NB4 (cell line): ENCODE measurements at regions not wholly inside any gene's neighbourhood (a gene's known extent, or its start where the extent isn't known, plus 50 kb on each side); places are given as distances from the start of the nearest gene placed in this dataset.

Experiments used
- DNase-seq: peaks from one replicate; pipeline ENCODE4 v3.0.0; 2010; ENCODE audit warnings: low read depth
- H3K4me3 ChIP-seq: one replicate; pipeline ENCODE4 v1.5.1; 2011; ENCODE audit warnings: mild to moderate bottlenecking, low read depth, low read length, moderate library complexity
- MYC ChIP-seq: IDR thresholded peaks from 2 replicates; pipeline ENCODE4 v1.6.1; 2011; ENCODE audit warnings: low read depth, low read length
- POLR2A ChIP-seq: IDR thresholded peaks from 2 replicates; pipeline ENCODE4 v1.6.1; 2011; ENCODE audit warnings: mild to moderate bottlenecking; ENCODE audit not compliant: insufficient read length; ENCODE audit errors: extremely low read depth
- TF ChIP-seq, protein P1 (sequence below): IDR thresholded peaks from one replicate; pipeline ENCODE4 v1.5.1; 2012; ENCODE audit warnings: low read depth, low read length
- TF ChIP-seq, protein P2 (sequence below): IDR thresholded peaks from 2 replicates; pipeline ENCODE4 v1.6.1; 2011; ENCODE audit warnings: low read depth, low read length

DNA sequence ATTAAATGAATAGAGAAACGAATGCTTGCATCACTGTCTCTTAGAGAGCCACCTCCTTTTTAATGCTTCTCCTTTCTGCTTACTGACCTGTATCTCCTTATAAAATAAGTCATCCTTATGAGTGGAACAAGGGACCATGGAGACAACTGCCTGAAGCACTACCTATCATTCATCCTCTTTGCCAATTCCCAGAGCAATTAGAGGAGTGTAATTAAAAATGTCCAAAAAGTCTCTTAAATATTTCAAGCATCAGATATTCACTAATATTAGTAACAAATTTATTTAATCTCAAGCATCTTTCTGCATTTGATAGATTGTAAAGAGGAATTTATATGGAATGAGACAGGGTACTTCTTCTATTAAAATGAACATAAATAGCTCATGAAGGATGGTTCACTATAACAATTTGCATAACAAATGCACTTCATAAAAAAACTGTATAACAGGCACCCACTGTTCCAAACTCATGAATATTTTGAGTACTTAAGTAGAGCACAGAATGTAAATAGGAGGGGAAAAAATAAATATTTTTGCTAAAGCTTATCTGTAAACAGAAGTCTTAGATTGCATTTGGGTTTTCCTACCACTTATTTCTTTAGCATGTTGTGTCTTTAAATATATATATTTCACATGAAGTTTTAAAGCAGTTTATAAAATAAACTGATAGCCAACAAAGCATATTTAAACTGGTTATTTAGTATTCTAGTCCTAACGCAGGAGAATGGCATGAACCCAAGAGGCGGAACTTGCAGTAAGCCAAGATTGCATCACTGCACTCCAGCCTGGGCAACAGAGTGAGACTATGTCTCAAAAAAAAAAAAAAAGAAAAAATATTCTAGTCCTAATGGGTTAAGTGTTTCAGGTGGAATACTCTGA lies 269.3 kb downstream of the TBL1XR1 start:
- no peak overlapping the region for H3K4me3 ChIP-seq
- no peak for DNase-seq
- TF ChIP-seq POLR2A (no peak), MYC (no peak)
- TF ChIP-seq, protein P1, sequence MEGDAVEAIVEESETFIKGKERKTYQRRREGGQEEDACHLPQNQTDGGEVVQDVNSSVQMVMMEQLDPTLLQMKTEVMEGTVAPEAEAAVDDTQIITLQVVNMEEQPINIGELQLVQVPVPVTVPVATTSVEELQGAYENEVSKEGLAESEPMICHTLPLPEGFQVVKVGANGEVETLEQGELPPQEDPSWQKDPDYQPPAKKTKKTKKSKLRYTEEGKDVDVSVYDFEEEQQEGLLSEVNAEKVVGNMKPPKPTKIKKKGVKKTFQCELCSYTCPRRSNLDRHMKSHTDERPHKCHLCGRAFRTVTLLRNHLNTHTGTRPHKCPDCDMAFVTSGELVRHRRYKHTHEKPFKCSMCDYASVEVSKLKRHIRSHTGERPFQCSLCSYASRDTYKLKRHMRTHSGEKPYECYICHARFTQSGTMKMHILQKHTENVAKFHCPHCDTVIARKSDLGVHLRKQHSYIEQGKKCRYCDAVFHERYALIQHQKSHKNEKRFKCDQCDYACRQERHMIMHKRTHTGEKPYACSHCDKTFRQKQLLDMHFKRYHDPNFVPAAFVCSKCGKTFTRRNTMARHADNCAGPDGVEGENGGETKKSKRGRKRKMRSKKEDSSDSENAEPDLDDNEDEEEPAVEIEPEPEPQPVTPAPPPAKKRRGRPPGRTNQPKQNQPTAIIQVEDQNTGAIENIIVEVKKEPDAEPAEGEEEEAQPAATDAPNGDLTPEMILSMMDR = no peak
- TF ChIP-seq, protein P2, sequence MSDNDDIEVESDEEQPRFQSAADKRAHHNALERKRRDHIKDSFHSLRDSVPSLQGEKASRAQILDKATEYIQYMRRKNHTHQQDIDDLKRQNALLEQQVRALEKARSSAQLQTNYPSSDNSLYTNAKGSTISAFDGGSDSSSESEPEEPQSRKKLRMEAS = no peak

DNA sequence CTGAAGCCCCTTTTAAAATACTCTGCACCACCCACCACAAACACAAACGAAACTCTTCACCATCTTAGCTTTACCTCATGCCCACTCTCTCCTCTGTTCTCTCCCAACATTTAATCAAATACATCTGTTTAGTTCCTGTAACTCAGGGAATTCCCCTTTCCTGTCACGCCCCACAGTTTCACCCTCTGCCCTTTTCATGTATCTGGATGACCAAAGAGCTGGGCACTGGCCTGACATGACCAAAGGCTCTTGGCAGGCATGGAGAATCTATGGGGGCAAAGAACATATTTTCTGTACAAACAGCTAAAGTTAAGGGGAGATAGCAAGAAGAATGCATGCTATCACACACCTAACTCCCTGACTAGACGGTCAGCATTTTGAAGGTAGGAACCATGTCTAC lies 270.0 kb downstream of the TBL1XR1 start:
- DNase-seq = no peak
- TF ChIP-seq, protein P2 = no peak
- TF ChIP-seq POLR2A (no peak), MYC (no peak)
- TF ChIP-seq, protein P1 = no peak
- no peak overlapping the region for H3K4me3 ChIP-seq

DNA sequence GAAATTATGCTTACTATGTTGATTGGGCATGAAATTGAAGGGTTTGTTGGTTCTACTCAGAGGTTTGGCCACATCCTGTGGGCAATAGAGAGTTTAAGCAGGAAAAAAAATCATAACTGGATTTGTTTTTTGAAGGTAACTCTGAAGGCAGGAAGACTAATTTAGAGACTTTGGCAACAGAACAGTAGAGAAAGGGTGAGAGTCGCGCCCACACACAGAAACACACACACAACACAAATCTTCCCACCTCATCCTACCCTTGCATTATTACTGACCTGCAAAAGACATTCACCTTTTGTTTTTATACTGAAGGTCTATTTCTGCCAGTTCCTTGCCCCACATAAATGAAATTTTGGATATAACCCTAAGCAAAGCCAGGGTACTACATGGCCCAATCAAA lies 270.6 kb downstream of the TBL1XR1 start:
- DNase-seq = no peak
- TF ChIP-seq, protein P2 = no peak
- TF ChIP-seq, protein P1 = no peak
- TF ChIP-seq POLR2A = no peak
- no peak for TF ChIP-seq MYC
- H3K4me3 ChIP-seq = no peak overlapping the region

DNA sequence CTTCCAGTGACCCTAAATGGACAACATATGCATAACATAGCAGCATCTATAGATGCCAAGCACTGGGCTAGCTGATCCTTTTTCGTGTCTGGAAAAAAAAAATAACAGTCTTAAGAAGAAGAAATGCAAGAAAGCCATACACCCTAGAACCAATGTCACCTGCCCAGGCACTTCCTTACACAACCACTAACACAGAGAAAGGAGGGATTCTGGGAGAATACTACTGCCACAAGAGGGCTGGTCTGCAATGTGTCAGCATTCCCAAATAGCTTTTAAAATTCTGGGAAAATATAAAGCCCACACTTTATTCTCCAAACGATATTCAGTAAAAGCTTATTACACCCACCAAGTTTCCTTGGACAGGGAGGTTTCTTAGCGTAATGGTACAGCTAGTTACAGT lies 271.2 kb downstream of the TBL1XR1 start:
- no peak overlapping the region for H3K4me3 ChIP-seq
- TF ChIP-seq, protein P2 = no peak
- TF ChIP-seq MYC (no peak), POLR2A (no peak)
- TF ChIP-seq, protein P1 = no peak
- DNase-seq = no peak

DNA sequence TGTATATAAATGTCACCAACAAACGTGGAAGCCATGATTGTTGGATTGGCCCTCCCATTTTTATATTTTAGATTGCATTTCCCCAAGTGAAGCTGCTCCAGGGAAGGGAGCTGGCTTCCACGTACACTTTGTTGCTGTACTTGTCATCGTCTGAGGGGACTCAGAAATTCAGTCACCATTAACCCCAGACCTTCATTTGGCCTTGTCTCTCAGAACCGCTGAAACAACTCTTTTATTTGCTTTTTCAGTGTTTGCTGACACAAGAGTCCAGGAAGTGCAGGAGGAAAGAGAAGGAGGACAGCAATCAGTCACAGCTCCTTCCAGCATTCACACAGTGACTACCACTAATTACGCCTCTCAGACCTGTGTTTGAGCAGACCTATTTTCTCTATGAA lies 276.5 kb downstream of the TBL1XR1 start:
- no peak overlapping the region for H3K4me3 ChIP-seq
- DNase-seq = no peak
- TF ChIP-seq POLR2A = no peak
- TF ChIP-seq MYC = no peak

DNA sequence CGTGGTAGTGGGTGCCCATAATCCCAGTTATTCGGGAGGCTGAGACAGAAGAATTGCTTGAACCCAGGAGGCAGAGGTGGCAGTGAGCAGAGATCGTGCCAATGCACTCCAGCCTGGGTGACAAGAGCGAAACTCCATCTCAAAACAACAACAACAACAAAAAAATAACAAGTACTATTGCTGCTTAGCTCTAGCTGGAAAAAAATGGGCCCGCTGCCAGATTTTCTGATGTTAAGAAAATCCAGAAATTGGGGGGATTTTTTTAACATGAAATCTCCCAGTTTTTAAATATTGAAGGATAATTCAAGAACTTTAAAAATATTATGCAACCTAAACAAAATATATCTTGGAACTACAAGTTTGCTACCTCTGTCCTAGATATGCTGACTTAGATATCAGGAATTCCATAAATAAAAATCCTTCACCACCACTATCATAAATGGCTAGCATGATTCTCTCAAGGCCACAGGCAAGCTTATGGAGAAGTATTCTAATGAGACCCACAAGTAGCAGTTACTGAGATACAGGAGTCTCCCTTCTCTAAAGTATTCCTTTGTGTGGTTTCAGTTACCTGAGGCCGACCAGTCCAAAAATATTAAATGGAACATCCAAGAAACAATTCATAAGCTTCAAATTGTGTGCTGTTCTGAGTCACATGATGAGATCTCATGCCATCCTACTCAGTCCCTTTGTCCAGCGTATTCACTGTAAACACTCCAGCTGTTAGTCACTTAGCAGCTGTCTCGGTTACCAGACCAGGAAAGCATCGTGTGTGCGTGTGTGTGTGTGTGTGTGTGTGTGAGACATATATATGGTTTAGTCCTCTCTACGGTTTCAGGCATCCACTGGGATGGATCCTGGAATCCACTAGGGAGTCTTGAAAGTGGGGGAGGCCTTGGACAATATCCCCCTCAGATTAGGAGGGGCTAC lies 277.2 kb downstream of the TBL1XR1 start:
- TF ChIP-seq MYC = no peak
- TF ChIP-seq, protein P1 = no peak
- DNase-seq = no peak
- no peak overlapping the region for H3K4me3 ChIP-seq
